H9 (cell line): ENCODE measurements at regions not wholly inside any gene's neighbourhood (a gene's known extent, or its start where the extent isn't known, plus 50 kb on each side); places are given as distances from the start of the nearest gene placed in this dataset.

Source experiments
- DNase-seq: peaks from one replicate; pipeline ENCODE4 v3.0.0-alpha.2; 2017
- H2AFZ ChIP-seq: one replicate; pipeline ENCODE4 v1.6.1; 2013; ENCODE audit warnings: mild to moderate bottlenecking, low read length, control low read depth, moderate library complexity
- H2AK5ac ChIP-seq: 2 replicates; pipeline ENCODE4 v1.6.1; 2013; ENCODE audit warnings: low read length, control low read depth, mixed read lengths; ENCODE audit not compliant: insufficient read length
- H2BK120ac ChIP-seq: one replicate; pipeline ENCODE4 v1.6.1; 2013; ENCODE audit warnings: low read depth, mild to moderate bottlenecking, low read length, control low read depth, inconsistent platforms; ENCODE audit not compliant: poor library complexity, severe bottlenecking
- H2BK12ac ChIP-seq: 2 replicates; pipeline ENCODE4 v1.6.1; 2013; ENCODE audit warnings: low read length, control low read depth, mixed read lengths, low read depth; ENCODE audit not compliant: insufficient read length
- H2BK15ac ChIP-seq: 2 replicates; pipeline ENCODE4 v1.6.1; 2013; ENCODE audit warnings: low read depth, low read length, control low read depth
- H2BK20ac ChIP-seq: one replicate; pipeline ENCODE4 v1.6.1; 2013; ENCODE audit warnings: low read depth, mild to moderate bottlenecking, low read length, control low read depth, inconsistent platforms; ENCODE audit not compliant: poor library complexity, severe bottlenecking
- H2BK5ac ChIP-seq: 2 replicates; pipeline ENCODE4 v1.6.1; 2013; ENCODE audit warnings: low read length, control low read depth, mixed read lengths; ENCODE audit not compliant: insufficient read length
- H3K14ac ChIP-seq: 2 replicates; pipeline ENCODE4 v1.6.1; 2013; ENCODE audit warnings: low read length, control low read depth; ENCODE audit not compliant: insufficient read depth
- H3K18ac ChIP-seq: 2 replicates; pipeline ENCODE4 v1.6.1; 2013; ENCODE audit warnings: low read depth, mild to moderate bottlenecking, mixed read lengths, low read length, control low read depth; ENCODE audit not compliant: insufficient read length
- H3K23ac ChIP-seq: 2 replicates; pipeline ENCODE4 v1.6.1; 2013; ENCODE audit warnings: low read length, control low read depth, mixed read lengths, low read depth; ENCODE audit not compliant: insufficient read length
- H3K23me2 ChIP-seq: 2 replicates; pipeline ENCODE4 v1.6.1; 2013; ENCODE audit warnings: low read depth, mild to moderate bottlenecking, mixed read lengths, low read length, control low read depth; ENCODE audit not compliant: insufficient read length, poor library complexity, severe bottlenecking
- H3K27ac ChIP-seq: 2 replicates; pipeline ENCODE4 v1.5.1; 2013; ENCODE audit warnings: low read length, control low read depth, mixed read lengths, low read depth; ENCODE audit not compliant: insufficient read length
- H3K27me3 ChIP-seq: 2 replicates; pipeline ENCODE4 v1.6.1; 2013; ENCODE audit warnings: low read length, control low read depth, inconsistent platforms; ENCODE audit not compliant: insufficient read depth
- H3K4ac ChIP-seq: 2 replicates; pipeline ENCODE4 v1.6.1; 2013; ENCODE audit warnings: low read depth, mild to moderate bottlenecking, control low read depth, inconsistent platforms, low read length, moderate library complexity
- H3K4me1 ChIP-seq: 2 replicates; pipeline ENCODE4 v1.6.1; 2013; ENCODE audit warnings: low read length, control low read depth, inconsistent platforms; ENCODE audit not compliant: insufficient read depth
- H3K4me2 ChIP-seq: 2 replicates; pipeline ENCODE4 v1.6.1; 2013; ENCODE audit warnings: low read length, control low read depth, mixed read lengths; ENCODE audit not compliant: insufficient read length, insufficient read depth
- H3K56ac ChIP-seq: 2 replicates; pipeline ENCODE4 v1.6.1; 2013; ENCODE audit warnings: low read depth, mild to moderate bottlenecking, mixed read lengths, low read length, control low read depth; ENCODE audit not compliant: insufficient read length
- H3K79me1 ChIP-seq: 2 replicates; pipeline ENCODE4 v1.6.1; 2013; ENCODE audit warnings: low read depth, mild to moderate bottlenecking, moderate library complexity, low read length, control low read depth, inconsistent platforms; ENCODE audit not compliant: insufficient read depth, poor library complexity, severe bottlenecking
- H3K79me2 ChIP-seq: 2 replicates; pipeline ENCODE4 v1.6.1; 2013; ENCODE audit warnings: low read length, control low read depth, inconsistent platforms; ENCODE audit not compliant: insufficient read depth
- H3K9ac ChIP-seq: 2 replicates; pipeline ENCODE4 v1.6.1; 2013; ENCODE audit warnings: low read length, control low read depth, mixed read lengths; ENCODE audit not compliant: insufficient read length; ENCODE audit errors: extremely low read depth
- H3K9me3 ChIP-seq: one replicate; pipeline ENCODE4 v1.6.1; 2013; ENCODE audit warnings: low read depth, low read length, inconsistent platforms; ENCODE audit not compliant: control insufficient read depth
- H3T11ph ChIP-seq: one replicate; pipeline ENCODE4 v1.6.1; 2013; ENCODE audit warnings: mild to moderate bottlenecking, low read length, control low read depth, inconsistent platforms
- H4K20me1 ChIP-seq: one replicate; pipeline ENCODE4 v1.6.1; 2013; ENCODE audit not compliant: control insufficient read depth, insufficient read length, insufficient read depth
- H4K5ac ChIP-seq: 2 replicates; pipeline ENCODE4 v1.6.1; 2013; ENCODE audit warnings: low read depth, mild to moderate bottlenecking, mixed read lengths, low read length, control low read depth; ENCODE audit not compliant: insufficient read length
- H4K8ac ChIP-seq: replicated peaks from 2 replicates; pipeline ENCODE4 v1.6.1; 2013; ENCODE audit warnings: low read length, control low read depth, mixed read lengths, low read depth; ENCODE audit not compliant: insufficient read length
- H4K91ac ChIP-seq: 2 replicates; pipeline ENCODE4 v1.6.1; 2013; ENCODE audit warnings: low read depth, mild to moderate bottlenecking, moderate library complexity, mixed read lengths, low read length, control low read depth; ENCODE audit not compliant: insufficient read length
- H3K27ac Mint-ChIP-seq, 3 experiments: 2 replicates in 2 of 3; 3 replicates in 1 of 3; pipeline ENCODE4 v1.8.0; 2020 to 2021; ENCODE audit warnings: mixed read lengths in 3 of 3, mild to moderate bottlenecking in 1 of 3, moderate library complexity in 1 of 3
- H3K27me3 Mint-ChIP-seq: 2 replicates; pipeline ENCODE4 v1.8.0; 2021; ENCODE audit warnings: low read depth, mild to moderate bottlenecking, moderate library complexity, mixed read lengths
- H3K36me3 Mint-ChIP-seq, 3 experiments: 2 replicates in 2 of 3; 3 replicates in 1 of 3; pipeline ENCODE4 v1.8.0; 2020 to 2021; ENCODE audit warnings: low read depth in 3 of 3, mixed read lengths in 3 of 3; ENCODE audit not compliant: insufficient read depth in 1 of 3
- H3K4me1 Mint-ChIP-seq, 2 experiments: 2 replicates each; pipeline ENCODE4 v1.8.0; 2020; ENCODE audit warnings: mixed read lengths in 2 of 2
- H3K4me3 Mint-ChIP-seq, 2 experiments: 2 replicates in 1 of 2; 3 replicates in 1 of 2; pipeline ENCODE4 v1.8.0; 2020 to 2021; ENCODE audit warnings: mild to moderate bottlenecking in 2 of 2, mixed read lengths in 2 of 2, moderate library complexity in 1 of 2
- H3K9me3 Mint-ChIP-seq, 2 experiments: 2 replicates in 1 of 2; 3 replicates in 1 of 2; pipeline ENCODE4 v1.8.0; 2020; ENCODE audit warnings: mild to moderate bottlenecking in 2 of 2, mixed read lengths in 2 of 2, moderate library complexity in 1 of 2
- CTCF ChIP-seq: fragments of 200-600 bp; sonication (generic); conservative IDR thresholded peaks from 3 replicates; pipeline ENCODE4 v1.8.0; 2021; ENCODE audit warnings: antibody characterized with exemption, mild to moderate bottlenecking
- WGBS: extraction: QIAGEN DNeasy Blood & Tissue Kit; methylation state at CpG from one replicate; pipeline ENCODE4 v1.1.7; 2013; ENCODE audit warnings: missing lambda C conversion rate, low lambda C conversion rate, mixed read lengths; ENCODE audit not compliant: insufficient read length; ENCODE audit errors: extremely low coverage; 5-methylcytosine and 5-hydroxymethylcytosine counted together

GRCh38 chr4:185931375-185931774, 119.4 kb upstream of the SORBS2 start:
- no peaks in the 10 kb centered on the region for H3K36me3 Mint-ChIP-seq
- no peaks in the 10 kb centered on the region for H3K23me2 ChIP-seq
- no peak for TF ChIP-seq CTCF
- H3K4me3 Mint-ChIP-seq, result no peak overlapping the region
- H2BK15ac ChIP-seq, result no peak overlapping the region
- H3K4me1 ChIP-seq, result no peaks in the 10 kb centered on the region; the same call in 1 of the 2 replicates
- no peak overlapping the region for H2BK120ac ChIP-seq
- no peak overlapping the region for H3K27ac ChIP-seq
- no peak overlapping the region for H3K56ac ChIP-seq
- no peak overlapping the region for H3K4me2 ChIP-seq
- H3K18ac ChIP-seq, result no peak overlapping the region
- WGBS, result no CpG with 5 or more reads among the region's 5 CpGs
- no peaks in the 10 kb centered on the region for H3K27me3 Mint-ChIP-seq
- no peak overlapping the region for H4K5ac ChIP-seq
- no peak for DNase-seq
- H3K79me1 ChIP-seq, result no peaks in the 10 kb centered on the region
- H3K9ac ChIP-seq, result no peak overlapping the region
- no peak overlapping the region for H4K8ac ChIP-seq
- no peaks in the 10 kb centered on the region for H4K20me1 ChIP-seq
- no peak overlapping the region for H3K23ac ChIP-seq
- H3K27ac Mint-ChIP-seq, result peak overlapping the region; percentile 4 to 35 (median 12); a peak in 3 of 7 replicates
- no peak overlapping the region for H3T11ph ChIP-seq
- no peak overlapping the region for H2BK12ac ChIP-seq
- no peak overlapping the region for H4K91ac ChIP-seq
- no peak overlapping the region for H2AFZ ChIP-seq
- H2AK5ac ChIP-seq, result no peak overlapping the region
- H3K79me2 ChIP-seq, result no peaks in the 10 kb centered on the region
- no peaks in the 10 kb centered on the region for H3K9me3 Mint-ChIP-seq
- H3K9me3 ChIP-seq, result no peaks in the 10 kb centered on the region
- H2BK20ac ChIP-seq, result no peak overlapping the region
- peaks cover 11 to 21% of the 10 kb centered on the region in 2 experiments for H3K4me1 Mint-ChIP-seq
- H3K27me3 ChIP-seq, result no peaks in the 10 kb centered on the region
- no peak overlapping the region for H3K4ac ChIP-seq
- no peak overlapping the region for H2BK5ac ChIP-seq
- no peak overlapping the region for H3K14ac ChIP-seq
